Endothelial cell of umbilical vein (primary cell): ENCODE measurements at regions not wholly inside any gene's neighbourhood (a gene's known extent, or its start where the extent isn't known, plus 50 kb on each side); places are given as distances from the start of the nearest gene placed in this dataset.
"Not testable (repeated sequence)": the region's sequence is repeated elsewhere in the genome, so short reads cannot be mapped to it uniquely, and the experiment has no call there.

Source experiments
- BruUV-seq: library from RNA; stranded (reverse); fragments of 400-500 nt; replicated peaks from 2 replicates; lab custom pipeline; 2021; lab: Mats Ljungman, UMichigan
- CTCF ChIA-PET: fragments of 300-600, 350-600 bp; sonication (Branson Sonifier 250); formaldehyde crosslinking; loops from one replicate; lab custom pipeline; 2021; ENCODE audit warnings: antibody characterized with exemption, inconsistent platforms; lab: Charles Lee
- POLR2A ChIA-PET: fragments of 300-600, 350-600 bp; sonication (Branson Sonifier 250); formaldehyde crosslinking; loops from one replicate; lab custom pipeline; 2021; ENCODE audit warnings: antibody characterized with exemption, inconsistent platforms; lab: Charles Lee
- DNase-seq: peaks from one replicate; pipeline ENCODE4 v3.0.0-alpha.2; 2011; ENCODE audit warnings: low read depth, low spot score
- FAIRE-seq: peaks from 2 replicates; lab custom pipeline; 2011; peaks lifted over from hg19 to GRCh38; lab: Jason Lieb, UNC
- H2AFZ ChIP-seq: 2 replicates; pipeline ENCODE4 v1.6.0; 2012; ENCODE audit warnings: low read depth, low read length, control low read depth, inconsistent platforms
- H3K27ac ChIP-seq: 2 replicates; pipeline ENCODE4 v1.5.1; 2011; ENCODE audit warnings: low read depth, mild to moderate bottlenecking, control low read depth, low read length, moderate library complexity; ENCODE audit not compliant: insufficient read depth
- H3K27me3 ChIP-seq, 2 experiments: 2 replicates each; pipeline versions ENCODE4 v1.6.0 to v1.6.1; 2011; ENCODE audit warnings: low read length in 2 of 2, mixed read lengths in 1 of 2; ENCODE audit not compliant: control insufficient read depth in 2 of 2, insufficient read depth in 2 of 2
- H3K36me3 ChIP-seq, 2 experiments: 2 replicates in 1 of 2; 3 replicates in 1 of 2; pipeline ENCODE4 v1.5.1; 2011; ENCODE audit warnings: low read length in 2 of 2, mild to moderate bottlenecking in 1 of 2, moderate library complexity in 1 of 2; ENCODE audit not compliant: control insufficient read depth in 2 of 2, insufficient read depth in 2 of 2; ENCODE audit errors: extremely low read depth in 1 of 2
- H3K4me1 ChIP-seq: 3 replicates; pipeline ENCODE4 v1.5.1; 2011; ENCODE audit warnings: mild to moderate bottlenecking, low read length; ENCODE audit not compliant: control insufficient read depth, insufficient read depth; ENCODE audit errors: extremely low read depth
- H3K4me2 ChIP-seq: 2 replicates; pipeline ENCODE4 v1.6.1; 2011; ENCODE audit warnings: low read length, control low read depth, mixed read lengths; ENCODE audit not compliant: insufficient read depth
- H3K4me3 ChIP-seq, 3 experiments: fragments of 200-600 bp in 1 of 3; sonication (generic), shearing (Covaris generic) in 1 of 3; replicated peaks in 1 of 3; 2 replicates each; pipeline ENCODE4 v1.5.1; 2011 to 2016; ENCODE audit warnings: control low read depth in 3 of 3, low read length in 3 of 3, mild to moderate bottlenecking in 2 of 3, inconsistent platforms in 1 of 3, low read depth in 1 of 3, moderate library complexity in 1 of 3; ENCODE audit not compliant: insufficient read depth in 1 of 3
- H3K79me2 ChIP-seq: 2 replicates; pipeline ENCODE4 v1.6.0; 2012; ENCODE audit warnings: low read length, inconsistent platforms; ENCODE audit not compliant: control insufficient read depth, insufficient read depth
- H3K9ac ChIP-seq: replicated peaks from 2 replicates; pipeline ENCODE3; 2011; ENCODE audit warnings: low read length, control low read depth; ENCODE audit not compliant: insufficient read depth; ENCODE audit errors: extremely low read depth
- H3K9me1 ChIP-seq: replicated peaks from 3 replicates; pipeline ENCODE4 v1.6.0; 2011; ENCODE audit warnings: mild to moderate bottlenecking, low read length; ENCODE audit not compliant: control insufficient read depth, insufficient read depth; ENCODE audit errors: extremely low read depth
- H3K9me3 ChIP-seq: replicated peaks from 2 replicates; pipeline ENCODE4 v1.5.1; 2012; ENCODE audit warnings: low read length, inconsistent platforms; ENCODE audit not compliant: control insufficient read depth, insufficient read depth
- H4K20me1 ChIP-seq: replicated peaks from 2 replicates; pipeline ENCODE3; 2011; ENCODE audit warnings: mild to moderate bottlenecking, low read length; ENCODE audit not compliant: control insufficient read depth, insufficient read depth; ENCODE audit errors: extremely low read depth
- EZH2 ChIP-seq: IDR thresholded peaks from 2 replicates; pipeline ENCODE4 v1.6.1; 2012; ENCODE audit warnings: borderline replicate concordance, low read depth, mild to moderate bottlenecking, moderate library complexity, low read length, inconsistent platforms; ENCODE audit not compliant: severe bottlenecking
- FOS ChIP-seq: IDR thresholded peaks from 2 replicates; pipeline ENCODE4 v1.6.1; 2011; ENCODE audit warnings: mild to moderate bottlenecking, low read length, moderate library complexity, borderline replicate concordance; ENCODE audit not compliant: insufficient read depth
- MAX ChIP-seq: IDR thresholded peaks from 2 replicates; pipeline ENCODE4 v1.6.1; 2011; ENCODE audit not compliant: insufficient read depth, insufficient read length
- MYC ChIP-seq: IDR thresholded peaks from one replicate; pipeline ENCODE4 v1.6.1; 2011; ENCODE audit warnings: mild to moderate bottlenecking, low read depth, low read length
- POLR2A ChIP-seq: IDR thresholded peaks from 2 replicates; pipeline ENCODE4 v1.6.1; 2012; ENCODE audit warnings: low read depth, mild to moderate bottlenecking, control low read depth, low read length
- dilution Hi-C: fragments of 300-500 bp; cut with MboI; formaldehyde crosslinking; loops from one replicate; pipeline ENCODE4 v1.15.0; 2019; ENCODE audit warnings: low sequenced_read_pairs; ENCODE audit not compliant: extremely low pct_ligation_motif_present
- intact Hi-C: fragments of 100-400 bp; cut with micrococcal nuclease; formaldehyde crosslinking; loops from one replicate; pipeline ENCODE4 v1.10.0; 2022

- Histone ChIP-seq H3K4me3 (no peak overlapping the region), H3K27me3 (no peaks in the 10 kb centered on the region), H3K4me2 (no peak overlapping the region), H2AFZ (no peak overlapping the region), H3K79me2 (no peaks in the 10 kb centered on the region), H3K9ac (no peak overlapping the region), H3K9me1 (no peaks in the 10 kb centered on the region), H3K4me1 (no peaks in the 10 kb centered on the region), H3K9me3 (no peaks in the 10 kb centered on the region), H3K36me3 (no peaks in the 10 kb centered on the region), H4K20me1 (no peaks in the 10 kb centered on the region), H3K27ac (no peak overlapping the region)
- ChIA-PET CTCF (no interaction called here), POLR2A (no interaction called here)
- TF ChIP-seq EZH2 (no peak), FOS (no peak)
- intact Hi-C loops: no loop called here
- dilution Hi-C loops: no loop called here
- no peak for DNase-seq
- BruUV-seq: no TSS peak
- FAIRE-seq: no peak
These were observed 327.8 kb downstream of the CENPW start for GRCh38 chr6:126667728-126668127.

GRCh38 chr6:126672649-126673048, 332.7 kb downstream of the CENPW start:
- Histone ChIP-seq H3K27ac (no peak overlapping the region), H3K4me1 (no peaks in the 10 kb centered on the region), H3K9ac (no peak overlapping the region), H2AFZ (no peak overlapping the region), H4K20me1 (no peaks in the 10 kb centered on the region), H3K79me2 (no peaks in the 10 kb centered on the region), H3K27me3 (no peaks in the 10 kb centered on the region), H3K4me3 (no peak overlapping the region), H3K9me1 (no peaks in the 10 kb centered on the region), H3K9me3 (no peaks in the 10 kb centered on the region), H3K36me3 (no peaks in the 10 kb centered on the region), H3K4me2 (no peak overlapping the region)
- BruUV-seq: no TSS peak
- DNase-seq (no peak), FAIRE-seq (no peak)
- ChIA-PET CTCF (interaction anchor here (1.2 kb wide), 1 partner anchor 32 kb away, joined by 3 read pairs; no protein-coding TSS in a partner anchor), POLR2A (no interaction called here)
- intact Hi-C loops (no loop called here), dilution Hi-C loops (no loop called here)
- TF ChIP-seq FOS (no peak), MYC (no peak), EZH2 (no peak), POLR2A (no peak), MAX (no peak)

GRCh38 chr6:126673749-126674148, 333.8 kb downstream of the CENPW start:
- H3K27me3 ChIP-seq, H3K9me3 ChIP-seq, H4K20me1 ChIP-seq, H3K9me1 ChIP-seq, H3K9ac ChIP-seq, BruUV-seq, H3K4me3 ChIP-seq, H2AFZ ChIP-seq, DNase-seq, H3K36me3 ChIP-seq, H3K79me2 ChIP-seq, intact Hi-C loops, dilution Hi-C loops, H3K4me2 ChIP-seq, POLR2A ChIA-PET, H3K4me1 ChIP-seq, H3K27ac ChIP-seq, FAIRE-seq: not testable (repeated sequence)
- CTCF ChIA-PET: interaction anchor here (0.6 kb wide), 1 partner anchor 16 kb away, joined by 3 read pairs; no protein-coding TSS in a partner anchor
